ENCODE measurements at regions not wholly inside any gene's neighbourhood (a gene's known extent, or its start where the extent isn't known, plus 50 kb on each side); places are given as distances from the start of the nearest gene placed in this dataset.

DNA sequence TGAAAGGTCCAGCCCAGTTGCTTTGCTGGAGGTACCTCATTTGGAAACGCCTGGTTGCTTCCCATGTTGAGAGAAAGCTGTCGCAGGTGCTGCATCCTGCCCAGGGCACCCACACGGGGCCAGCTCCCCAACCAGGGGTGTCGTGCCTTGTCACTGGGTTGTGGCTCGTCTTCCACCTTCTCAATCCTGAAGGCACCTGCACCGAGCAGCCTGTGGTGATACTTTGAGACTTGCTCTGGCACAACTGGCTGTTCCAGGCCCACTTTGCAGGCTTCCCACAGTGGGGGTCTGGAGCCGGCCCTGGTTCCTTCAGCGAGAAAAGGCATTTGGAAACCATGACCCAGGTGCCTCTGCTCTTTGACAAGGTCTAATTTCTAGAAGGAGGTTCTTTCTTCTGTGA is 197.3 kb upstream of the PPP2R2D start:
- TF ChIP-seq POLR2A (IDR thresholded peaks at IDR 0.05) (no peak), POLR2AphosphoS5 (IDR thresholded peaks at IDR 0.05) (no peak)
- TF ChIP-seq, protein P1, sequence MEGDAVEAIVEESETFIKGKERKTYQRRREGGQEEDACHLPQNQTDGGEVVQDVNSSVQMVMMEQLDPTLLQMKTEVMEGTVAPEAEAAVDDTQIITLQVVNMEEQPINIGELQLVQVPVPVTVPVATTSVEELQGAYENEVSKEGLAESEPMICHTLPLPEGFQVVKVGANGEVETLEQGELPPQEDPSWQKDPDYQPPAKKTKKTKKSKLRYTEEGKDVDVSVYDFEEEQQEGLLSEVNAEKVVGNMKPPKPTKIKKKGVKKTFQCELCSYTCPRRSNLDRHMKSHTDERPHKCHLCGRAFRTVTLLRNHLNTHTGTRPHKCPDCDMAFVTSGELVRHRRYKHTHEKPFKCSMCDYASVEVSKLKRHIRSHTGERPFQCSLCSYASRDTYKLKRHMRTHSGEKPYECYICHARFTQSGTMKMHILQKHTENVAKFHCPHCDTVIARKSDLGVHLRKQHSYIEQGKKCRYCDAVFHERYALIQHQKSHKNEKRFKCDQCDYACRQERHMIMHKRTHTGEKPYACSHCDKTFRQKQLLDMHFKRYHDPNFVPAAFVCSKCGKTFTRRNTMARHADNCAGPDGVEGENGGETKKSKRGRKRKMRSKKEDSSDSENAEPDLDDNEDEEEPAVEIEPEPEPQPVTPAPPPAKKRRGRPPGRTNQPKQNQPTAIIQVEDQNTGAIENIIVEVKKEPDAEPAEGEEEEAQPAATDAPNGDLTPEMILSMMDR (IDR thresholded peaks at IDR 0.05) = no peak
